OCI-M1 (cell line): ENCODE measurements at regions not wholly inside any gene's neighbourhood (a gene's known extent, or its start where the extent isn't known, plus 50 kb on each side); places are given as distances from the start of the nearest gene placed in this dataset.
"Not testable (repeated sequence)": the region's sequence is repeated elsewhere in the genome, so short reads cannot be mapped to it uniquely, and the experiment has no call there.

Experiments used
- DNase-seq: peaks from one replicate; lab custom pipeline; 2025; lab: John Stamatoyannopoulos, UW

DNA sequence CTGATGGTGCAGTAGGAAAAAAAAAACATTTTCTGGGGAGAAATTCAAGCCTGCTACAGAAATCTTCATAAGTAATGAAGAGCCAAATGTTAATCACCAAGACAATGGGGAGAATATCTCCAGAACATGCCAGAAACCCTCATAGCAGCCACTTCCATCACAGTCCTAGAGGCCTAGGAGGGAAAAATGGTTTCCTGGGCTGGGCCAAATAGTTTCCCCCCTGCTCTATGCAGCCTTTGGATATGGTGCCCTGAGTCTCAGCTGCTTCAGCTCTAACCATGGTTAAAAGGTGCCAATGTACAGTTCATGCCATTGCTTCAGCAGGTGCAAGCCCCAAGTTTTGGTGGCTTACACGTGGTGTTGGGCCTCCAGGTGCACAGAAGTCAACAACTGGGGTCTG lies 113.1 kb downstream of the ZNF648 start:
- DNase-seq = no peak

DNA sequence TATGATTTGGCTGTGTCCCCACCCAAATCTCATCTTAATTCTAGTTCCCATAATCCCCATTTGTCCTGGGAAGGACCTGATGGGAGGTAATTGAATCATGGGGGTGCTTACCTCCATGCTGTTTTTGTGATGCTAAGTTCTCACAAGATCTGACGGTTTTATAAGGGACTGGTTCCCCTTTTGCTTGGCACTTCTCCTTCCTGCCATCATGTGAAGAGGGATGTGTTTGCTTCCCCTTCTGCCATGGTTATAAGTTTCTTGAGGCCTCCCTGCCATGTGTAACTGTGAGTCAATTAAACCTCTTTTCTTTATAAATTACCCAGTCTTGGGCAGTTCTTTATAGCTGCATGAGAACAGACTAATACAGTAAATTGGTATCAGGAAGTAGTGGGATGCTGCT lies 114.1 kb downstream of the ZNF648 start:
- DNase-seq = no peak

DNA sequence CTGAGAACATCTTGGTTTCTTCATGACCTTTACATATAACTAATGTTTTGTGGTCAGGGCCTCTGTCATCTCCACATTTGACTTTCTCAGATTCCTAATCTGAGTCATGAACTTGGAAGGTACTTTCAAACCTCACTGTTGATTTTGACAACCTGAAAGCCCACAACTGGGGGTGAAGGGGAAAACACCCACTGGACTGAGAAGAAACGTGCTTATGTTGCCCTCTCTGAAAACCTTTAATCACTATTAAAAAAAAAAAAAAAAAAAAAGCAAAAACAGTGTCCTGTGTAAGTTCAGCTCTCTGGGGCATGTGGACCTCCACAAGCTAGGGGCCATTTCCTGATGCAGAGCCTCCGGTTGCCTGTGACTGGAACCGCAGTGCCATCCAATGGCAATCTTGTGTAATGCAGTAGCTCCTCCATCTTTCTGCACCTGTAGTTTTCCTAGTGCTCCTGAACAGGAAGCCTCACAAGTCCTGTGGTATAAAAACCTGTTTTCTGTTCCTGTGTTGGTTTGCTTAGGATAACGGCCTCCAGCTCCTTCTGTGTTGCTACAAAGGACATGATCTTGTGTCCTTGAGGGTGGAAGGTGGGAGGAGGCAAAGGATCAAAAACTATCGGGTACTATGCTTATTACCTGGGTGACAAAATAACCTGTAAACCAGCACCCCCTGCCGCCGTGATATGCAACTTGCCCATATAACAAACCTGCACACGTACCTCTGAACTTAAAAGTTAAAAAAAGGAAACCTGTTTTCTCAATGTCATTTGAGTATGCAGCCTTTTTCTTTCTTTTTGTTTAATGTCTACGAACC lies 124.5 kb downstream of the ZNF648 start:
- DNase-seq = peak; percentile 80

DNA sequence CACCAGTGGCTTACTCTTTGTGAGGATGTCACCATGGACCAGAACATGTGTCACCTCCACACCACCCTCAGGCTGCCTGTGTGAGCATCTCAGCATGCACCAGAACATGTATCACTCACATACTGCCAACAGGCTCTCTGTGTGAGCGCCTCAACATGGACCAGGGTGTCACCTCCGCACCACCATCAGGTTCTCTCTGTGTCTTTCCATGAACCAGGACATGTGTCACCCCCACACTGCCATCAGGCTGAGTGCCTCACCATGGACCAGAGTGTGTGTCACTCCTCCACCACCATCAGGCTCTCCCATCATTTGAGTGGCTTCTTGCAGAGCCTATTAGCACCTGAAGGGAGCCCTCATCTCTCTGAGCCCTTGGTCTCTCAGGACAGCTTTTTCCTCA lies 125.2 kb downstream of the ZNF648 start:
- no peak for DNase-seq

DNA sequence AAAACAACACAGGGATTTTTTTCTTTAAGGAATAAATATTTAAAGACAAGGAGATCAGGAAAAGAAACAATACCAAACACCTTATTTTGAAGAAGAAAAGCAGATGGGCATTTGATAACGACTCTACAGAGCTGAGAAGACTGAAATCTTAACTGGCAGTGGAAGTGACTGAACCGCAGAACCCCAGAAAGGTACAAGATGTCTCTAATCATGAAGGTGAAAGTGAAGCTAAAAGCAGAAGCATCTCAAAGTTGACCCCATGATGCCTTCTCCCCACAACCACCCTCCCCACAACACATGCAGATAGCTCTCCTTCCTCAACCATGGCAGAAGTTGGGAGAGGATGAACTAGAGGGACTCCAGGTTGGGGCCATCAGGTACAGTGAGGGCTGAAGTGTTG lies 129.6 kb downstream of the ZNF648 start:
- DNase-seq = no peak

DNA sequence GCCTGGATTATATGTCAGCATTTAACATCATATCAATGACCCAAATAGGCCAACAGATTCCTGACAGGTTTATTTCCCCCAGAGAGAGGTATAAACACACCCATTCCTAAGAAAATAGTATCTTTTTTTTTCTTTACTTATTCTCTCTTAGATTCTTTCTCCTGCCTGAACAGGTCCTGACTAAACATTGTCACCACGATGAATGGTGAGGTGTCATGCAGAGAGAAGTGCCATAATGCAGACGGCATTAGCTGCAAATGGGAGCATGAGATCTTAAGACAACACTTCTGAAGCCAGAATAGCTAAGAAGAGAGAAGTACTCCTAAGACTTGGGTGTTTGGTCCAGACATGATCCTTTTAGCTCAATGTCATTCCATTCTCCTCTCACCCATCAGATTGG lies 131.3 kb downstream of the ZNF648 start:
- DNase-seq = no peak

DNA sequence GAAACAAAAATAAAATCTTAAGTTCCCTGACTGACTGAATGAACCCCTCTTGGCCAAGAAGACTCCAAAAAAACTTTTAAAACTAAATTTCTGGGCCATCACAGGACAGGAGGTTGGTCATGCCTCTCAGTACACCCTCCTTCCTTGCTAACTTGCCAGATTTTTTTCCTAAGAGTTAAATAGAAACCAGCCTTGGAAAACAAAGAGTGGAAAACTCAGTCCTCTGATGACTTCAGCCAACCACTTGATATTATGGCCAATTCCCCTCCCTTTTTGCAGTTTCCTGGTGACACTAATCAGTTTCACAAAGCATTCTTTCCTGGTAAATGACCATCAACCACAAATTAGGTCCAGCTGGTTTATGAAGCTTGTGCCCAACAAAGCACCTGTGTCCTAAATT lies 134.8 kb downstream of the ZNF648 start:
- DNase-seq = no peak

DNA sequence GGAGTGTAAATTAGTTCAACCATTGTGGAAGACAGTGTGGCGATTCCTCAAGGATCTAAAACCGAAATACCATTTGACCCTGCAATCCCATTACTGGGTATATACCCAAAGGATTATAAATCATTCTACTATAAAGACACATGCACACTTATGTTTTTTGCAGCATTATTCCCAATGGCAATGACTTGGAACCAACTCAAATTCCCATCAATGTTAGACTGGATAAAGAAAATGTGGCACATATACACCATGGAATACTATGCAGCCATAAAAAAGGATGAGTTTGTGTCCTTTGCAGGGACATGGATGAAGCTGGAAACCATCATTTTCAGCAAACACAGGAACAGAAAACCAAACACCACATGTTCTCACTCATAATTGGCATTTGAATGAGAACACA lies 137.5 kb downstream of the ZNF648 start:
- not testable (repeated sequence) for DNase-seq

DNA sequence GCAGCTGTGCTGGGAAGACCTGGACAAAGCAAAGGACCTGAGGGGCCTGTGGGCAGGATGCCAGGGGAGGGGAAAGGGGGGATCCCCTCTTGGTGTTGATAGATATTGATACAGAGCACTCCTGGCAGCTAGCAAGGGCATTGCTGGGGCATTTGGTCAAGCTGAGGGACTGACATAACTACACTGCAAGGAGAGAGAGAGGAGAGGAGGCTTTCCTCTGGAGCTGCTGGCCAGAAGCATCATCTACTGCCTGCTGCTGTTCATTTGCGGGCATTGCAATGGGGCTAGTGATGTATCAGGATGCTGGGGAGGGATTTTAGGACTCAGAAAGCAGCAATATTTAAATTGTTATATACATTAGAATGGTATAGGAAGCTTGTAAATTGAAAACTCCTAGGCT lies 142.0 kb downstream of the ZNF648 start:
- no peak for DNase-seq

DNA sequence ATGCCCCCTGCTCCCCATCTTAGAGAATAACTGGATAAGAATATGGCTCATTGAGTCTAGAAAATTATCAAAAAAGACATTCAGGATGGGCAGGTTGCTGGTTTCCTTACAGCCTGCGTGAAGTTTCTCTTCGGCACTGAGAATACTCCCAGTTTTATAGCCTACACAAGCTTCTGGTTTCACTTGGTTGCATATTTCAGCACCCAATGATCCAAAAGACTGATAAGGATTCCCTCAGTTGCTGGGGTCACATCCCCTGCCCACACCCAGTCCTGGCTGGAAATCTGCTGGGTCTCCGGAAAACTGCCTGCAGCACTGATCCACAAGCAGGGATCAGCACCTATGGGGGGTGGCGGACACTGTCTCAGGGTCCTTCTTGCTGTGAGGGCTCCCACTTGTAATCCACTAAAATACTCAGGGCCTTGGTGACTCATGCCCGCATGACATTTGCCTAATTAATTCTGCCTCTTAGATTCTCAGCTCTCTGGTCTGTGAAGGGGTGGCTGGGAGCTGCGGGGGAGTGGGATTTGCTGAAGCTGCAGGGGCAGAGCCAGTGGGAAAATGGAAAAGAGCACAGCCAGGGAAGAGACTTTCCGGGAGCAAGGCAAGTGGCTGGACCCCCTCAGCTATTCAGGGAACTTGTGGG lies 142.5 kb downstream of the ZNF648 start:
- DNase-seq = no peak

DNA sequence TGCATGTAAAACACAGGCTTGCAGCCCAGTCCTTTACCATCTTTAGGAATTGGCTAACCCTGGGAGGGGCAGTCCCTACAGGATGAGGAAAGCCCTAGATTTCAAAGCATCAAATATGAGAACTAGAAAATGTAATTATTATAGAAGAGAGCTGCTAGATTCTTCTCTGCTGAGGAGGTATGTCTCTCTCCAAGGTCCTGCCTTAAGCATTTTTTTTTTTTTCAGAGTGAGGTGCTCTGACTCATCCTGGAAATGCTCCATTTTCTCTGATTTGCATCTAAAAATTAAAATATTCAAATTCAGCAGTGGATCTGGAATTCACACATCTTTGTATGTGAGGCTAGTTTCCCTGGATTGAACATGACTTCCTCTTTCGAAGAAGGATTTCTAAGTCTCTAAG lies 149.8 kb downstream of the ZNF648 start:
- no peak for DNase-seq

DNA sequence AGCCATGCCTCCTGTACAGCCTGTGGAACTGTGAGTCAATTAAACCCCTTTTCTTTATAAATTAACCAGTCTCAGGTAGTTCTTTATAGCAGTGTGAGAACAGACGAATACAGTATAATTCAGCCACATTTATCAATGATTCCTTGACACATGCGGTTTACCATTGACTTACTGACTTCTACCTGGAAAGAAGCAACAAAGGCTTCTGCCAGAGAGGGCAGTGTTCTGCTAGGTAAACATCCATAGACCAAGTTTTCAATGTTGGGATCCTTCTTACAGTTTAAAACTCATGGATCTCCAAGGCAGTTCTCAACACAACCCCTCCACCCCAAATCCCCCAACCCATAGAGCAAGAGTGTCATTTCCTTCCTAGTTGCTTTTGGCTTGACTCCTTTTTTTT lies 150.6 kb downstream of the ZNF648 start:
- DNase-seq = peak; percentile 11

DNA sequence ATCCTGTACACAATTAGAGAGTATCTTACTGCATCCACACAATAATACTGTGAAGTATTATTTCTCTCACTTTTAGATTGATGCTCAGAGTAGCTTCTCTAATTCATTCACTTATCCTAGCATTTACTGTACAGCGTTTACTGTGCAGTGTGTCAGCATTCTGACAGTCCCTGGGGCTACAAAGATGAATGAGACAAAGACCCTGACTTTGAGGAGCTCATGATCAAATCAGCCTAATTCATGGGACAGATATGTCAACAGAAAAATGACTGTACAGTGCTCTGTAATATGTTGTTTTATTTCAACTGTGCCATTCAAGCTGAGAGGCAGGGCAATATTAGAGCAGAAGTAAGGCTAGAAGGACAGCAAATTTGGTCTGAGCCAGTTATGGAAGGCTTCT lies 152.5 kb downstream of the ZNF648 start:
- no peak for DNase-seq

DNA sequence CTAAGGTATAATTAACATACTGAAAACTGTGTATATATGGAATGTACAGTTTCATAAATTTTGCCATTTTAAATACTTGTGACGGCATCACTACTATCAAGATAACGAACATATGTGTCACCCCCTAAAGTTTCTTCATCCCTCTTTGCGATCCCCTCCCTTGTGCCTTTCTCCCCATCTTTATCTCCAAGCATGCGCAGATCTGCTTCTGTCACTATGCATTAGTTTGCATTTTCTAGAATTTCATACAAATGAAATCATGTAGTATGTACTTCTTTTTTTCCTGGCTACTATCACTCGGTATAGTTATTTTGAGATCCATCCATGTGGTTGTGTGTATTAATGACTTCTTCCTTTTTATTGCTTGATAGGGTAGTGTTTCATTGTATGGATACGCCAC lies 154.9 kb downstream of the ZNF648 start:
- DNase-seq = no peak

DNA sequence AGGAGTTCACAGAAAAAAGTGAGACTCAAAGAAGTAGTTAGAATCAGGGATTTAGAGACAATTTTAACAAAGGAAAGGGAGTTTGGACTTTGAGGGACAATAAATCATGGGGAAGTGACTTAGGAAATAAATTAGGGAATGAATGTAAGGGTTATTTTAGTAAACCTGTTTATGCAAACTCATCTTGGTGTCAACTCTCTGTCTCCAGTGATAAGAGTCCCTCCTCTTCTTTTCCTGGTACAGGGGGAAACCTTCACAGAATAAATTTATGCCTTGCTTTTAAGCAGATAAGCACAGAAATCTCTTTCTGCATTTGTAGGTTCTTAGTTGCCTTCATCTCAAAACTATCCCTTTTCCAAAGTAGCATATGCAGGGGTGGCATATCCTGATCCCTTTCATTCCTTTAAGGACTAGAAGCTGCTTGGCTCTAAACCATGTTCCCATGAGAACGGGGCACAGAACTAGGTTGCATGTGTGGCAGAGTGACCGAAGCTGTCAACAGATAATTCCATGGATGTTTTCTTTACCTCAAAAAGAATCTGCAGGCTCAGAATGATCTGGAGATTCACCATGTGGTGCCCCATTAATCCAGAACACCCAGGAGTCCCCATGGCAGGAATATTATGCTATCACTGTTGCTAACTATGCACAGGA lies 155.4 kb downstream of the ZNF648 start:
- DNase-seq = peak; percentile 61

DNA sequence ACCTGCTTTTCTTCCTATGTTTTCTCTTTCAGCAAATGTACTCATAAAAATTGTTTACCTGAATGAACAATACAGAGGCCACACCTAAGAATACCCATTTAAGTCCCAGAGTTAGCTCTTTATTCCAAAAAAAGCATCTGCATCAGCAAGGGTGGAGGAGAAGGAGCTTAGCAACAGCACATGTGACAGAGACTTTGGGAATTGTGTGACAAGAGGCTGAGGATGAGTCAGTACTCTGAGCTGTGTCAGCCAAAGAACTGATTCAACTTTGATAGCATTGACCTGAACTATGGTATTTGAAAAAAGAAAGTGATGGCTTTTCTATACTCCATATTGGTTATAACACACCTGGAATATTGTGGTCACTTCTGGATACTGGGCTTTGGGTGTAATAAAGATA lies 162.7 kb downstream of the ZNF648 start:
- no peak for DNase-seq

DNA sequence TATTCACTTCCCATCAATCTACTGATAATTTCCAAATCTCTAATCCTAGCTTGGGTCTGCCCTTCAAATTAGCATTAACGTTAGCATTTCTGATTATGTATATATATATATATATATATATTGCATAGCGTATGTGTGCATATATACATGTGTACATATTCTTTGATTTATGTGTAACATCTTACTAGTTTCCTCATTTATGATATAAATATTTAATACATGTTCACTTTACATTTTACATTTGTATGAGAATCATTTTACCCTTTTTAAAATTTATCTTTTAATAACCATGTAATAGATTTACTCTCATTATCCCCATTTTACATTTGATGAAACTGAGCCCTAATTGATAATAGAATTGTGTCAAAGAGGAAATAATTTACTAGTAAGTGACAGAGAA lies 164.7 kb downstream of the ZNF648 start:
- DNase-seq = no peak

DNA sequence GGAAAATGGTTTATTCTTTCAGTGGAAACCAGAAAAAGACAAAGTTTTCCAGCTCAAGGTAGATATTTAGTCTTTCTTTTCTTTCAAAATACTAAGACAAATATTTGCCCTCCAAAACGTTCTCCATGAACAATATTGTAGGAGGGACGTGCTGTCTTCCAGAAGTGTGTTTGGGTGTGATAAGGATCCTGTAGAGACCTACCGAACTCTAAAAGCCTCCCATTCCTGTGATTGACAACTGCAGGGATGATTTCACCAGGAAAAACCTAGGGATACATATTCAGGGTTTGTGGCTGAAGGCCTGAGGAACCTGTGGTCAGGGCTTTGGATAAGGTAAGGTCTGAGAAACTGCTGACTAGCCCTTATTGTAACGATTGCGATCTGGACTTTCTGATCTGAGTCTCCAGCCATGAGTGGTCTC lies 167.1 kb downstream of the ZNF648 start:
- DNase-seq = peak; percentile 23

DNA sequence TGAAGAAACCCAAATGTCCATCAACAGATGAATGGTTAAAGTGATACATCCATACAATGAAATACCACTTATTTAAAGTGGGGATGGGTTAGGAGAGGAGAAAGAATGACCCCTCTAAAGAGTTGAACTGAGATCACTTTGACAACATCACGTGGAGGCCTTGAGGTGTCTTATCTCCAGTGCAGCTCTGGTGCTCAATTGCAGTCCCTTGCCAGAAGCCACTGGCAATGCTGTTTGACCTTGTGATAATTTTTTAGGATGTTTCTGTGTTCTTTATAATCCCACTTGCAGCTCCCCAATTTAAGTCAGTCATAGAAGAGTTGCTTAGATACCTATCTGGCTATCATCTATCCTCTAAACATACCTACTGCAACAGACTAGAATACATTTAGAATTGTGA lies 167.6 kb downstream of the ZNF648 start:
- DNase-seq = peak; percentile 3

DNA sequence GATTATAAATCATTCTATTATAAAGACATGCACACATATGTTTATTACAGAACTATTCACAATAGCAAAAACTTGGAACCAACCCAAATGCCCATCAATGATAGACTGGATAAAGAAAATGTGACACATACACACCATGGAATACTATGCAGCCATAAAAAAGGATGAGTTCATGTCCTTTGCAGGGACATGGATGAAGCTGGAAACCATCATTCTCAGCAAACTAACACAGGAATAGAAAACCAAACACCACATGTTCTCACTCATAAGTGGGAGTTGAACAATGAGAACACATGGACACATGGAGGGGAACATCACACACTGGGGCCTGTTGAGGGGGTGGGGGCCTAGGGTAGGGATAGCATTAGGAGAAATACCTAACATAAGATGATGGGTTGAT lies 168.4 kb downstream of the ZNF648 start:
- not testable (repeated sequence) for DNase-seq

DNA sequence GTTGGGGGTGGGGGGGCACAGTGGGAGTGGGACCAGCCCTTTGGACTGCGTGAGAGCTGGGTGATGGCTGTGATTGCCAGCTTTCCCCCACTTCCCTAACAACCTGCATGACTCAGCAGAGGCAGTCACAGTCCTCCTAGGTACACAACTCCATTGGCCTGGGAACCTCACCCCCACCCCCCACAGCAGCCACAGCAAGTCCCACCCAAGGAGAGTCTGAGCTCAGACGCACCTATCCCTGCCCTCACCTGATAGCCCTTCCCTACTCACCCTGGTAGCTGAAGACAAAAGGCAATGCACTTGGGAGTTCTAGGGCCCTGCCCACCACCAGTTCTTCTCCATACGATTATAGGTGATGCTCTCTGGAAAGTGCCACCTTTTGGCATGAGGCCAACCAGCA lies 188.9 kb downstream of the ZNF648 start:
- DNase-seq = no peak

DNA sequence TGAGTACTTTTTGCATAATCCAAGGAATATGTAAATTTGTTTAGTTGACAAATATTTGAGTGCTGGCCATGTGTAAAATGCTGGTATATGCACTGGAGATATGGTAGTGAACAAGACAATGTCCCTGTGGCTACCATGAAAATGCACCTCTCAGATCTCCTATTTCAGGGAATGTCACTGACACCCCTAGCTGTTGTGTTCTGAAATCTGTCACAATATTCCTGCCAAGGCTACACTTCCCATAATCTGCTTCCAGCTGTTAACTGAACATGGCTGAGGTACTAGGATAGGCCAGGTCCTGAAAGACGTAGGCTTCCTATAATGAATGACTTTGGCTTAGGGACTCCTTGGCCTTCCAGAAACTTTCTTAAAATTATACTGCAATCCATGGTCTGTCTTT lies 197.8 kb downstream of the ZNF648 start:
- no peak for DNase-seq

DNA sequence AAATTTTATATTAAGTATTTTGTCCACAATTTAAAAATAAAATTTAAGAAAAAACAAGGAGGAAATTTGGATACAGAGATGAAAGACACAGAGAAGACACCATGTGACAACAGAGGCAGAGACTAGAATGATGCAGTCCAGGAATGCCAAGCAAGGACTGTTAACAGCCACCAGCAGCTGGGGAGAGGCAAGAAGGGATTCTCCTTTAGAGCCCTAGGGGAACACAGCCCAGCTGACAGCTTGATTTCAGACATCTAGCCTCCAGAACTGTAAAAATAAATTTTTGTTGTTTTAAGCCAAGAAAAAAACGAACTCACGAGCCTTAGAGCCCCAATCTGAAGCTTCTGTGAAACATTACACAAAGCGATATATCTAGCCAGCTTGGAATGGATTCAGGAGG lies 198.5 kb downstream of the ZNF648 start:
- DNase-seq = no peak
